BJ (cell line): ENCODE measurements at regions not wholly inside any gene's neighbourhood (a gene's known extent, or its start where the extent isn't known, plus 50 kb on each side); places are given as distances from the start of the nearest gene placed in this dataset.

Source experiments
- CTCF ChIA-PET: fragments of 350-600 bp; formaldehyde crosslinking; extraction: SDS; loops from one replicate; lab custom pipeline; 2021; ENCODE audit warnings: antibody characterized with exemption, inconsistent platforms; lab: Yijun Ruan, JAX
- POLR2A ChIA-PET: fragments of 300-600 bp; sonication (Branson Sonifier 250); formaldehyde crosslinking; extraction: SDS; loops from one replicate; lab custom pipeline; 2021; ENCODE audit warnings: antibody characterized with exemption; lab: Charles Lee
- DNase-seq: peaks from one replicate; pipeline ENCODE4 v3.0.0-alpha.2; 2011; ENCODE audit warnings: low read depth
- H3K27me3 ChIP-seq: 2 replicates; pipeline ENCODE4 v1.6.0; 2011; ENCODE audit warnings: low read length; ENCODE audit not compliant: control insufficient read depth, insufficient read depth
- H3K36me3 ChIP-seq: 2 replicates; pipeline ENCODE4 v1.5.1; 2011; ENCODE audit warnings: low read length; ENCODE audit not compliant: control insufficient read depth, insufficient read depth
- H3K4me3 ChIP-seq: 2 replicates; pipeline ENCODE4 v1.5.1; 2011; ENCODE audit warnings: low read depth, mild to moderate bottlenecking, control low read depth, low read length
- TF ChIP-seq, protein P1 (sequence below): IDR thresholded peaks from 2 replicates; pipeline ENCODE4 v1.5.1; 2011; ENCODE audit warnings: low read depth, mild to moderate bottlenecking, control low read depth, inconsistent platforms, low read length, moderate library complexity; ENCODE audit not compliant: insufficient read depth

GRCh38 chr2:239693330-239693729, 292.5 kb upstream of the HDAC4 start:
- H3K27me3 ChIP-seq = no peaks in the 10 kb centered on the region
- H3K4me3 ChIP-seq = no peak overlapping the region
- CTCF ChIA-PET = no interaction called here
- TF ChIP-seq, protein P1, sequence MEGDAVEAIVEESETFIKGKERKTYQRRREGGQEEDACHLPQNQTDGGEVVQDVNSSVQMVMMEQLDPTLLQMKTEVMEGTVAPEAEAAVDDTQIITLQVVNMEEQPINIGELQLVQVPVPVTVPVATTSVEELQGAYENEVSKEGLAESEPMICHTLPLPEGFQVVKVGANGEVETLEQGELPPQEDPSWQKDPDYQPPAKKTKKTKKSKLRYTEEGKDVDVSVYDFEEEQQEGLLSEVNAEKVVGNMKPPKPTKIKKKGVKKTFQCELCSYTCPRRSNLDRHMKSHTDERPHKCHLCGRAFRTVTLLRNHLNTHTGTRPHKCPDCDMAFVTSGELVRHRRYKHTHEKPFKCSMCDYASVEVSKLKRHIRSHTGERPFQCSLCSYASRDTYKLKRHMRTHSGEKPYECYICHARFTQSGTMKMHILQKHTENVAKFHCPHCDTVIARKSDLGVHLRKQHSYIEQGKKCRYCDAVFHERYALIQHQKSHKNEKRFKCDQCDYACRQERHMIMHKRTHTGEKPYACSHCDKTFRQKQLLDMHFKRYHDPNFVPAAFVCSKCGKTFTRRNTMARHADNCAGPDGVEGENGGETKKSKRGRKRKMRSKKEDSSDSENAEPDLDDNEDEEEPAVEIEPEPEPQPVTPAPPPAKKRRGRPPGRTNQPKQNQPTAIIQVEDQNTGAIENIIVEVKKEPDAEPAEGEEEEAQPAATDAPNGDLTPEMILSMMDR = no peak
- H3K36me3 ChIP-seq = no peaks in the 10 kb centered on the region
- POLR2A ChIA-PET = no interaction called here
- DNase-seq = no peak

GRCh38 chr2:239692919-239693318, 292.1 kb upstream of the HDAC4 start:
- Histone ChIP-seq H3K27me3 (no peaks in the 10 kb centered on the region), H3K4me3 (no peak overlapping the region), H3K36me3 (no peaks in the 10 kb centered on the region)
- DNase-seq = no peak
- POLR2A ChIA-PET = no interaction called here
- TF ChIP-seq, protein P1 = no peak
- CTCF ChIA-PET = no interaction called here

- H3K27me3 ChIP-seq = no peaks in the 10 kb centered on the region
- DNase-seq = no peak
- H3K36me3 ChIP-seq = no peaks in the 10 kb centered on the region
- CTCF ChIA-PET = no interaction called here
- POLR2A ChIA-PET = no interaction called here
- TF ChIP-seq, protein P1 = no peak
- H3K4me3 ChIP-seq = no peak overlapping the region
Measured at GRCh38 chr2:239692362-239692851, 291.6 kb upstream of the HDAC4 start.

- ChIA-PET POLR2A (no interaction called here), CTCF (no interaction called here)
- H3K36me3 ChIP-seq = no peaks in the 10 kb centered on the region
- no peak overlapping the region for H3K4me3 ChIP-seq
- H3K27me3 ChIP-seq = no peaks in the 10 kb centered on the region
- no peak for DNase-seq
- TF ChIP-seq, protein P1 = no peak
Measured at GRCh38 chr2:239691720-239692119, 290.9 kb upstream of the HDAC4 start.

GRCh38 chr2:239690651-239691631, 290.1 kb upstream of the HDAC4 start:
- Histone ChIP-seq H3K4me3 (no peak overlapping the region), H3K36me3 (no peaks in the 10 kb centered on the region), H3K27me3 (no peaks in the 10 kb centered on the region)
- no peak for DNase-seq
- TF ChIP-seq, protein P1 = no peak
- ChIA-PET CTCF (no interaction called here), POLR2A (no interaction called here)
